Mesendoderm (in vitro differentiated cells): ENCODE measurements at regions not wholly inside any gene's neighbourhood (a gene's known extent, or its start where the extent isn't known, plus 50 kb on each side); places are given as distances from the start of the nearest gene placed in this dataset.
A peak's percentile ranks its signal among the peaks of the same experiment; 100 is the strongest.

Source experiments
- DNase-seq: peaks from one replicate; pipeline ENCODE4 v3.0.0; 2013
- H2AK5ac ChIP-seq: 2 replicates; pipeline ENCODE4 v1.6.1; 2013; ENCODE audit warnings: low read length, inconsistent platforms
- H2BK120ac ChIP-seq: 2 replicates; pipeline ENCODE4 v1.6.1; 2013; ENCODE audit warnings: low read depth, mild to moderate bottlenecking, low read length, moderate library complexity, mixed read lengths
- H2BK15ac ChIP-seq: replicated peaks from 2 replicates; pipeline ENCODE4 v1.6.1; 2013; ENCODE audit warnings: low read depth, mild to moderate bottlenecking, moderate library complexity
- H2BK5ac ChIP-seq: 2 replicates; pipeline ENCODE4 v1.6.1; 2013; ENCODE audit warnings: low read length, inconsistent platforms
- H3K18ac ChIP-seq: 2 replicates; pipeline ENCODE4 v1.6.1; 2013; ENCODE audit warnings: mild to moderate bottlenecking, low read length, mixed read lengths
- H3K23ac ChIP-seq: one replicate; pipeline ENCODE4 v1.6.1; 2013; ENCODE audit warnings: low read length
- H3K27ac ChIP-seq: 2 replicates; pipeline ENCODE4 v1.5.1; 2013; ENCODE audit warnings: low read depth, mild to moderate bottlenecking, inconsistent platforms, low read length, moderate library complexity
- H3K27me3 ChIP-seq: 2 replicates; pipeline ENCODE4 v1.6.1; 2013; ENCODE audit warnings: low read length, control low read depth, mild to moderate bottlenecking, inconsistent platforms; ENCODE audit not compliant: insufficient read depth, poor library complexity
- H3K36me3 ChIP-seq: 2 replicates; pipeline ENCODE4 v1.6.1; 2013; ENCODE audit warnings: low read length, inconsistent platforms; ENCODE audit not compliant: control insufficient read depth, insufficient read depth
- H3K4ac ChIP-seq: one replicate; pipeline ENCODE4 v1.6.1; 2013; ENCODE audit warnings: low read depth, mild to moderate bottlenecking, low read length, moderate library complexity
- H3K4me1 ChIP-seq: 2 replicates; pipeline ENCODE4 v1.6.1; 2013; ENCODE audit warnings: low read depth, low read length, inconsistent platforms; ENCODE audit not compliant: control insufficient read depth
- H3K4me2 ChIP-seq: 2 replicates; pipeline ENCODE4 v1.6.1; 2013; ENCODE audit warnings: low read length
- H3K4me3 ChIP-seq: 2 replicates; pipeline ENCODE4 v1.5.1; 2013; ENCODE audit warnings: mild to moderate bottlenecking, low read length
- H3K56ac ChIP-seq: one replicate; pipeline ENCODE4 v1.6.1; 2013; ENCODE audit warnings: low read length
- H3K79me1 ChIP-seq: 2 replicates; pipeline ENCODE4 v1.6.1; 2013; ENCODE audit warnings: low read length, inconsistent platforms
- H3K79me2 ChIP-seq: 2 replicates; pipeline ENCODE4 v1.6.1; 2013; ENCODE audit warnings: mild to moderate bottlenecking, low read length; ENCODE audit not compliant: control insufficient read depth, insufficient read depth
- H3K9ac ChIP-seq: 2 replicates; pipeline ENCODE4 v1.6.1; 2013; ENCODE audit warnings: low read length, inconsistent platforms
- H4K5ac ChIP-seq: one replicate; pipeline ENCODE4 v1.6.1; 2013; ENCODE audit warnings: low read length
- H4K8ac ChIP-seq: one replicate; pipeline ENCODE4 v1.6.1; 2013; ENCODE audit warnings: low read depth, mild to moderate bottlenecking, control low read depth, low read length, moderate library complexity
- WGBS: extraction: QIAGEN DNeasy Blood & Tissue Kit; methylation state at CpG from one replicate; pipeline ENCODE4 v1.1.7; 2013; ENCODE audit warnings: low lambda C conversion rate, missing lambda C conversion rate; ENCODE audit not compliant: insufficient coverage; ENCODE audit errors: extremely low coverage; 5-methylcytosine and 5-hydroxymethylcytosine counted together

GRCh38 chr2:122734766-122735424 lies 979.4 kb downstream of the TSN start:
- no peak overlapping the region for H2BK120ac ChIP-seq
- peak overlapping the region; percentile 12 for H3K56ac ChIP-seq
- H3K27ac ChIP-seq = no peak overlapping the region

GRCh38 chr2:122736279-122736678 lies 980.8 kb downstream of the TSN start:
- no peaks in the 10 kb centered on the region for H3K79me1 ChIP-seq
- WGBS = no CpG with 5 or more reads among the region's 3 CpGs
- H3K23ac ChIP-seq = no peak overlapping the region
- no peak overlapping the region for H3K4ac ChIP-seq
- no peak overlapping the region for H3K9ac ChIP-seq
- H2BK5ac ChIP-seq = peak overlapping the region; percentile 15
- no peaks in the 10 kb centered on the region for H3K36me3 ChIP-seq
- H3K27ac ChIP-seq = no peak overlapping the region
- no peak overlapping the region for H3K18ac ChIP-seq
- H2BK120ac ChIP-seq = no peak overlapping the region
- H3K4me1 ChIP-seq = peaks cover 1% of the 10 kb centered on the region
- H3K79me2 ChIP-seq = no peaks in the 10 kb centered on the region
- no peak overlapping the region for H3K56ac ChIP-seq
- H4K8ac ChIP-seq = no peak overlapping the region
- no peak overlapping the region for H2BK15ac ChIP-seq
- no peak overlapping the region for H2AK5ac ChIP-seq
- no peak overlapping the region for H3K4me2 ChIP-seq
- H3K27me3 ChIP-seq = no peaks in the 10 kb centered on the region
- H4K5ac ChIP-seq = no peak overlapping the region
- no peak overlapping the region for H3K4me3 ChIP-seq
- no peak for DNase-seq

More at GRCh38 chr2:122734766-122735424, 979.4 kb downstream of the TSN start:
- no peak overlapping the region for H3K4me2 ChIP-seq
- H2BK15ac ChIP-seq = no peak overlapping the region
- H3K9ac ChIP-seq = no peak overlapping the region
- H3K23ac ChIP-seq = no peak overlapping the region
- peaks cover 1% of the 10 kb centered on the region for H3K4me1 ChIP-seq
- no peaks in the 10 kb centered on the region for H3K79me1 ChIP-seq
- no peak overlapping the region for H4K8ac ChIP-seq
- peak overlapping the region; percentile 11 for H3K18ac ChIP-seq
- no peak overlapping the region for H2BK5ac ChIP-seq
- peak; percentile 94 for DNase-seq
- no peak overlapping the region for H4K5ac ChIP-seq
- H3K79me2 ChIP-seq = no peaks in the 10 kb centered on the region
- no peaks in the 10 kb centered on the region for H3K27me3 ChIP-seq
- H3K36me3 ChIP-seq = no peaks in the 10 kb centered on the region
- no peak overlapping the region for H3K4me3 ChIP-seq
- no peak overlapping the region for H3K4ac ChIP-seq
- H2AK5ac ChIP-seq = no peak overlapping the region
- no CpG with 5 or more reads among the region's 4 CpGs for WGBS

GRCh38 chr2:122737429-122738077 lies 982.1 kb downstream of the TSN start:
- Histone ChIP-seq H2BK15ac (no peak overlapping the region), H3K9ac (no peak overlapping the region), H3K27me3 (no peaks in the 10 kb centered on the region), H2AK5ac (no peak overlapping the region), H3K56ac (no peak overlapping the region), H3K23ac (no peak overlapping the region), H3K4ac (no peak overlapping the region), H3K18ac (no peak overlapping the region), H3K4me3 (no peak overlapping the region), H3K36me3 (no peaks in the 10 kb centered on the region), H2BK120ac (no peak overlapping the region), H3K4me2 (no peak overlapping the region), H3K27ac (no peak overlapping the region), H3K4me1 (peaks cover 1% of the 10 kb centered on the region), H3K79me1 (no peaks in the 10 kb centered on the region), H4K8ac (no peak overlapping the region), H2BK5ac (no peak overlapping the region), H4K5ac (no peak overlapping the region), H3K79me2 (no peaks in the 10 kb centered on the region)
- WGBS = no CpG with 5 or more reads among the region's 7 CpGs
- no peak for DNase-seq

- Histone ChIP-seq H3K27me3 (no peaks in the 10 kb centered on the region), H3K79me1 (no peaks in the 10 kb centered on the region), H3K4me1 (no peaks in the 10 kb centered on the region), H3K4me2 (no peak overlapping the region), H2AK5ac (no peak overlapping the region), H2BK120ac (no peak overlapping the region), H3K23ac (no peak overlapping the region), H4K5ac (no peak overlapping the region), H4K8ac (no peak overlapping the region), H3K36me3 (no peaks in the 10 kb centered on the region), H3K79me2 (no peaks in the 10 kb centered on the region), H3K56ac (no peak overlapping the region), H3K9ac (no peak overlapping the region), H3K4me3 (no peak overlapping the region), H3K18ac (no peak overlapping the region), H3K4ac (no peak overlapping the region), H2BK15ac (no peak overlapping the region), H2BK5ac (no peak overlapping the region), H3K27ac (no peak overlapping the region)
- WGBS = no CpG with 5 or more reads among the region's 5 CpGs
- DNase-seq = no peak
Observed at GRCh38 chr2:122739732-122740593, 984.5 kb downstream of the TSN start.

GRCh38 chr2:122740594-122740948 lies 985.1 kb downstream of the TSN start:
- no peaks in the 10 kb centered on the region for H3K79me1 ChIP-seq
- no peak overlapping the region for H4K8ac ChIP-seq
- H2BK15ac ChIP-seq = no peak overlapping the region
- no peak overlapping the region for H2BK5ac ChIP-seq
- no peaks in the 10 kb centered on the region for H3K4me1 ChIP-seq
- no peak overlapping the region for H3K4me3 ChIP-seq
- no CpG with 5 or more reads among the region's 1 CpG for WGBS
- no peak overlapping the region for H3K9ac ChIP-seq
- no peak overlapping the region for H4K5ac ChIP-seq
- H3K23ac ChIP-seq = no peak overlapping the region
- H3K56ac ChIP-seq = no peak overlapping the region
- H2BK120ac ChIP-seq = no peak overlapping the region
- no peak overlapping the region for H3K27ac ChIP-seq
- H2AK5ac ChIP-seq = no peak overlapping the region
- H3K36me3 ChIP-seq = no peaks in the 10 kb centered on the region
- H3K79me2 ChIP-seq = no peaks in the 10 kb centered on the region
- no peak for DNase-seq
- no peaks in the 10 kb centered on the region for H3K27me3 ChIP-seq
- no peak overlapping the region for H3K4ac ChIP-seq
- H3K18ac ChIP-seq = no peak overlapping the region
- H3K4me2 ChIP-seq = no peak overlapping the region
